GM06990 (cell line): ENCODE measurements at regions not wholly inside any gene's neighbourhood (a gene's known extent, or its start where the extent isn't known, plus 50 kb on each side); places are given as distances from the start of the nearest gene placed in this dataset.
A peak's percentile ranks its signal among the peaks of the same experiment; 100 is the strongest.

ENCODE experiments used
- DNase-seq: peaks from one replicate; pipeline ENCODE4 v3.0.0-alpha.2; 2011; ENCODE audit not compliant: insufficient read length; ENCODE audit errors: extremely low read depth
- H3K27me3 ChIP-seq: replicated peaks from 2 replicates; pipeline ENCODE4 v1.6.0; 2011; ENCODE audit warnings: low read length; ENCODE audit not compliant: control insufficient read depth, insufficient read depth
- H3K36me3 ChIP-seq: 2 replicates; pipeline ENCODE4 v1.5.1; 2011; ENCODE audit warnings: low read length; ENCODE audit not compliant: control insufficient read depth, insufficient read depth
- H3K4me3 ChIP-seq: replicated peaks from 2 replicates; pipeline ENCODE4 v1.5.1; 2011; ENCODE audit warnings: low read depth, mild to moderate bottlenecking, control low read depth, low read length
- TF ChIP-seq, protein P1 (sequence below): IDR thresholded peaks from 2 replicates; pipeline ENCODE4 v1.5.1; 2011; ENCODE audit warnings: low read length, control low read depth, mild to moderate bottlenecking, inconsistent platforms; ENCODE audit not compliant: insufficient read depth, poor library complexity, severe bottlenecking

DNA sequence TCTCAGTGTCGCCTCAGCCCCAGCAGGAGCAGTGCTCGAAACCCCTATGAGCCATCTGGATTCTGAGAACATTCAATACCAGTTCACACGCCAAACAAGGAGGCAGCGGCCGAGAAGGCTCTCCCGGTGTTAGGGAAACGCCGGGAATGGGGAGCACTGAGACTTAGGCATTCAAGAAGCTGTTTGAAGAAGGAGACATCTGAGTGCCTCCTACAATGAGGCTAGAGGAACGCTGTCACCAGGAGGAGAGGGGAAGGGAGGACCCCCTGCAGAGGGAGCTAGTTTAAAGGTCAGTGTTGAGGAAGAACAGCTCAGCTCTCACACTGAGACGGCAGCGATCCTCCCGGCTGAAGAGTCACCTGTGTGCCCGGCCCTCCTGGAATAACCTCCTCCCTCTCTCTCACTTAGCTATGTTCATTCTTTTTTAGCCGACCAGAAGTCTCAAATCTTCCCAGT is 69.9 kb downstream of the SERPINA3 start:
- H3K4me3 ChIP-seq: no peak overlapping the region
- H3K36me3 ChIP-seq: no peaks in the 10 kb centered on the region
- TF ChIP-seq, protein P1, sequence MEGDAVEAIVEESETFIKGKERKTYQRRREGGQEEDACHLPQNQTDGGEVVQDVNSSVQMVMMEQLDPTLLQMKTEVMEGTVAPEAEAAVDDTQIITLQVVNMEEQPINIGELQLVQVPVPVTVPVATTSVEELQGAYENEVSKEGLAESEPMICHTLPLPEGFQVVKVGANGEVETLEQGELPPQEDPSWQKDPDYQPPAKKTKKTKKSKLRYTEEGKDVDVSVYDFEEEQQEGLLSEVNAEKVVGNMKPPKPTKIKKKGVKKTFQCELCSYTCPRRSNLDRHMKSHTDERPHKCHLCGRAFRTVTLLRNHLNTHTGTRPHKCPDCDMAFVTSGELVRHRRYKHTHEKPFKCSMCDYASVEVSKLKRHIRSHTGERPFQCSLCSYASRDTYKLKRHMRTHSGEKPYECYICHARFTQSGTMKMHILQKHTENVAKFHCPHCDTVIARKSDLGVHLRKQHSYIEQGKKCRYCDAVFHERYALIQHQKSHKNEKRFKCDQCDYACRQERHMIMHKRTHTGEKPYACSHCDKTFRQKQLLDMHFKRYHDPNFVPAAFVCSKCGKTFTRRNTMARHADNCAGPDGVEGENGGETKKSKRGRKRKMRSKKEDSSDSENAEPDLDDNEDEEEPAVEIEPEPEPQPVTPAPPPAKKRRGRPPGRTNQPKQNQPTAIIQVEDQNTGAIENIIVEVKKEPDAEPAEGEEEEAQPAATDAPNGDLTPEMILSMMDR: no peak
- no peaks in the 10 kb centered on the region; the same call in none of the 2 replicates for H3K27me3 ChIP-seq
- no peak for DNase-seq

DNA sequence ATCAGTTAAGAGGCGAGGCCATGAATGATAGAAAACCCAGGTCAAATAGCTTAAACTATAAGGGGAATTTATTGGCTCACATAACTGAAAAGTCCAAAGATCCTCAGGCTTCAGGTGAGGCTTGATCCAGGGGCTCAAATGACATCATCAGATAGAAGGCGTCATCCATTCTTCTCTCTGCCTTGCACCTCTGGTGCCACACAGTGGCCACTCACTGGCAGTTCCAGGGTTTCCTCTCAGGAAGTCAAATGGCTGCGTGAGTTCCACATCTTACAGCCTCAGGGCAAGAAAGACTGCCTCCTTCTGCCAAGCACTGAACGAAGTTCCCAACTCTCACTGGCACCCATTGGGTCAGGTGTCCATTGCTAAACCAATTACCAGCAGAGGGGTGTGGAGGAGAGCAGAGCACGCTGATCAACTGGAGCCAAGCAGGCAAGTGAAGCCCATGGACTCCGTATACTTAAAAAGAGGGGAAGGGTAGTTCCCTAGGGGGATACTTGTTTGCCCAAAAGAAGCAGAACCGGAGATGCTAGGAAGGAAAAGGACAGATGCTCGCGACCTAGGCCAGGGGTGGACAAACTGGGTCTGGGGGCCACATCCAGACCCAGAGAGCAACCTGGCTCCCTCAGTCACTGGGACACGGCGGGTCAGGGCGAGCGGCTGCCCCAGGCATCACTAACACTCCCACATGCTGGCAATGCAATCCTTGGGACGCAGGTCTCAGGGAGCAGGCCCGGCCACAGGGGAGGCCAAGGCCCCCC is 69.3 kb downstream of the SERPINA3 start:
- Histone ChIP-seq H3K36me3 (no peaks in the 10 kb centered on the region), H3K4me3 (no peak overlapping the region), H3K27me3 (no peaks in the 10 kb centered on the region; the same call in none of the 2 replicates)
- DNase-seq: no peak
- TF ChIP-seq, protein P1: peak; percentile 63

DNA sequence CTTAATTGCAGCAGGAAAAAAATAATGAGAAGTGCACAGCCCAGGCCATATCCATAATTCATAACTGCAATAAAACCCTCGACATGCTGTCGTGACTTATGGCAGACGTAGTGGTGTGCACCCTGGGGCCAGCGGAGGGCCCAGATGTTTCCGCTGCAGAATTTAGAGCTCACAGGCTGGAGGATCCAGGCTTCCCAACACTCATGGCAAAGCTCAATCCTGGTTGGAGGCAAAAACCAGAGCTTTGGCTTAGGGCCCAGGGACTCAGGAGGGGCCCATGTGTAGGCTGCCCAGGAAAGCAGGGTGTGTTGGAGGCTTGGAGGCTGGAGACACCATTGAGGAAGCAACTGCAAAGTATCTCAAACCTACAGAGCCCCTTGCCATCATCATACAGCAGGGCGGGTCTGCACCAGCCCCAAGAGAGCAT is 68.7 kb downstream of the SERPINA3 start:
- no peak for DNase-seq
- Histone ChIP-seq H3K36me3 (no peaks in the 10 kb centered on the region), H3K27me3 (no peaks in the 10 kb centered on the region; the same call in 1 of the 2 replicates), H3K4me3 (no peak overlapping the region)
- TF ChIP-seq, protein P1: no peak

- TF ChIP-seq, protein P1: no peak
- no peak for DNase-seq
Measured at GRCh38 chr14:94679937-94680861, 68.0 kb downstream of the SERPINA3 start.

GRCh38 chr14:94679106-94679810 is 67.1 kb downstream of the SERPINA3 start:
- TF ChIP-seq, protein P1: no peak
- no peak for DNase-seq
- H3K36me3 ChIP-seq: no peaks in the 10 kb centered on the region
- H3K4me3 ChIP-seq: no peak overlapping the region
- no peaks in the 10 kb centered on the region; the same call in none of the 2 replicates for H3K27me3 ChIP-seq

More at GRCh38 chr14:94679937-94680861, 68.0 kb downstream of the SERPINA3 start:
- Histone ChIP-seq H3K4me3 (no peak overlapping the region), H3K27me3 (no peaks in the 10 kb centered on the region; the same call in 1 of the 2 replicates), H3K36me3 (no peaks in the 10 kb centered on the region)
